ENCODE measurements at regions not wholly inside any gene's neighbourhood (a gene's known extent, or its start where the extent isn't known, plus 50 kb on each side); places are given as distances from the start of the nearest gene placed in this dataset.
"Not testable (repeated sequence)": the region's sequence is repeated elsewhere in the genome, so short reads cannot be mapped to it uniquely, and the experiment has no call there.

DNA sequence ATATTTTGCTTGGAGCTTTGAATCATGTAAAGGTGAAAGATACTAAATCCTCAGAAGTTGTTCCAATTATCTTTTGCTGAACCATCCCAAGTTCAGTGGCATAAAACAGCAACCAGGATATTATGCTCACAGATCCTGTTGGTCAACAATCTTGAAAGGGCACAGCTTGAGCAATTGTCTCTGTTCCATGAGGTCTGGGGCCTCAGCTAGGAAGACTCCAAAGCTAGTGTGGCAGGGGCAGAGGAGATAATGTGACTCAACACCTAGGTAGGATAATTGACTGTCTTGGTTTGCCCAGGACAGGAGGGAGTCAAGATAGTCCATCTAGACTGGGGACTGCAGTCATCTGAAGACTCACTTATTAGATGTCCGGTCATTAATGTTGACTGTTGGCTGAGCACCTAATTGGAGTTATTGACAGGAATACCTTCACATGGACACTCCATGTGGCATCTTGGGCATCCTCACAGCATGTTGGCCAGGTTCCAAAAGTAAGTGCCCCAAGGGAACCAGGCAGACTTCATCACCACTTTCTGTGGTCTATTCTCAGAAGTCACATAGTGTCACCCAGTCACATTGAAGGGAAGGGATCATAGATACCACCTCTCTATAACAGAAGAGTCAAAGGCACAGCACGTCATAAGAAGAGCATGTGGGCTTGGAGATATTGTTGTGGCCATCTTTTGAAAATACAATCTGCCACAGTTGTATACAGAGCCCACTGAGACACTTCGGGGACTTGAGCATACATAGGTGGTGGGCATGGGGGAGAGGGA, 88.4 kb upstream of the GPBP1 start (continued):
- no peak for TF ChIP-seq EZH2 (IDR thresholded peaks at IDR 0.05; ENCODE audit: low read depth, low read length, severe bottlenecking)
- no peak for TF ChIP-seq ZNF274 (IDR thresholded peaks at IDR 0.05; ENCODE audit: borderline replicate concordance, extremely low read depth, low read length)
- no peak for TF ChIP-seq GABPA (IDR thresholded peaks at IDR 0.05; ENCODE audit: borderline replicate concordance, insufficient read depth, low read length)

DNA sequence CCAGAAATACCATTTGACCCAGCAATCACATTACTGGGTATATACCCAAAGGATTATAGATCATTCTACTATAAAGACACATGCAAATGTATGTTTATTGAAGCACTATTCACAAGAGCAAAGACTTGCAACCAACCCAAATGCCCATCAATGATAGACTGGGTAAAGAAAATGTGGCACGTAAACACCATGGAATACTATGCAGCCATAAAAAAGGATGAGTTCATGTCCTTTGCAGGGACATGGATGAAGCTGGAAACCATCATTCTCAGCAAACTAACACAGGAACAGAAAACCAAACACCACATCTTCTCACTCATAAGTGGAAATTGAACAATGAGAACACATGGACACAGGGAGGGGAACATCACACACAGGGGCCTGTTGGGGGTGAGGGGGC, 85.9 kb upstream of the GPBP1 start:
- H3K4me2 ChIP-seq (ENCODE audit: insufficient read depth in 1 of 2, low read depth in 2 of 2, low read length in 2 of 2); H3K4me3 ChIP-seq (ENCODE audit: extremely low read depth in 1 of 4, insufficient read depth in 2 of 4, low read depth in 3 of 4, low read length in 4 of 4); POLR2A ChIA-PET (ENCODE audit: partially characterized antibody); H3K9ac ChIP-seq (replicated peaks in 1 of 4; ENCODE audit: extremely low read depth in 1 of 4, low read depth in 3 of 4, low read length in 3 of 4); H2AFZ ChIP-seq (ENCODE audit: low read length); H4K5ac ChIP-seq (ENCODE audit: insufficient read length, low read depth, low read length); H3K14ac ChIP-seq (ENCODE audit: insufficient read length); H4K91ac ChIP-seq (replicated peaks; ENCODE audit: insufficient read length, low read length); DNase-seq (ENCODE audit: low read depth in 1 of 2, low spot score in 2 of 2); H3K56ac ChIP-seq (replicated peaks; ENCODE audit: insufficient read length, low read depth, low read length); H2BK12ac ChIP-seq (ENCODE audit: low read depth, low read length); H2BK120ac ChIP-seq (replicated peaks; ENCODE audit: low read depth, low read length); H3K23ac ChIP-seq (ENCODE audit: insufficient read length); H3K4ac ChIP-seq (replicated peaks; ENCODE audit: insufficient read length, low read depth, low read length); H3K4me1 ChIP-seq (replicated peaks in 1 of 4; ENCODE audit: control insufficient read depth in 3 of 4, insufficient read depth in 4 of 4, low read length in 3 of 4); H3K27me3 ChIP-seq (replicated peaks in 1 of 4; ENCODE audit: control insufficient read depth in 3 of 4, extremely low read depth in 1 of 4, insufficient read depth in 3 of 4, low read length in 3 of 4); H3K9me3 ChIP-seq (ENCODE audit: insufficient read depth in 2 of 2, low read depth in 1 of 2, low read length in 1 of 2); FAIRE-seq; H2BK5ac ChIP-seq (ENCODE audit: low read depth, low read length); H2BK15ac ChIP-seq (ENCODE audit: low read length); H3K27ac ChIP-seq (ENCODE audit: low read depth, low read length); H4K8ac ChIP-seq (ENCODE audit: extremely low read depth, insufficient read depth, low read length); H3K23me2 ChIP-seq (ENCODE audit: low read depth, low read length); H2BK20ac ChIP-seq (ENCODE audit: low read length); H2AK5ac ChIP-seq (ENCODE audit: low read depth, low read length); H3K36me3 ChIP-seq (ENCODE audit: control insufficient read depth in 2 of 4, insufficient read depth in 4 of 4, low read length in 3 of 4); H3K18ac ChIP-seq (ENCODE audit: extremely low read depth, low read length); H3K79me1 ChIP-seq (ENCODE audit: low read depth, low read length); H4K20me1 ChIP-seq (replicated peaks in 1 of 2; ENCODE audit: control insufficient read depth in 1 of 2, insufficient read depth in 2 of 2, low read length in 2 of 2); H3K79me2 ChIP-seq (ENCODE audit: control insufficient read depth in 1 of 2, insufficient read depth in 2 of 2, low read length in 2 of 2): not testable (repeated sequence)
- CTCF ChIA-PET (ENCODE audit: partially characterized antibody): interaction anchor here (0.8 kb wide), 1 partner anchor 8 kb away, joined by 3 read pairs; no protein-coding TSS in a partner anchor
- 86% methylated on average over 1 of the region's 1 CpG; no CpG with 5 or more reads in 1 of the 2 experiments for WGBS, 2 experiments (ENCODE audit: extremely low coverage in 1 of 2, insufficient coverage in 1 of 2, insufficient read length in 1 of 2, insufficient replicate concordance in 2 of 2, low coverage in 1 of 2, low lambda C conversion rate in 2 of 2, missing lambda C conversion rate in 1 of 2)
